Stimulated activated CD8-positive, alpha-beta memory T cell treated with anti-CD3 and anti-CD28 coated beads, Interleukin-4, amount 100 ng/mL, for 1 hour (primary cell): ENCODE measurements at regions not wholly inside any gene's neighbourhood (a gene's known extent, or its start where the extent isn't known, plus 50 kb on each side); places are given as distances from the start of the nearest gene placed in this dataset.
"Not testable (repeated sequence)": the region's sequence is repeated elsewhere in the genome, so short reads cannot be mapped to it uniquely, and the experiment has no call there.

Experiments used
- DNase-seq, 2 donors: peaks; one replicate each; pipeline ENCODE4 v3.0.0-alpha.2; 2020; ENCODE audit warnings: low read depth in 2 of 2, low spot score in 1 of 2

- no peak for DNase-seq
Measured at GRCh38 chr7:4436936-4437335, 245.2 kb upstream of the FOXK1 start.

GRCh38 chr7:4437916-4438315 is 244.2 kb upstream of the FOXK1 start:
- no peak for DNase-seq

- no peak for DNase-seq
Measured at GRCh38 chr7:4438723-4439245, 243.3 kb upstream of the FOXK1 start.

GRCh38 chr7:4439444-4439843 is 242.7 kb upstream of the FOXK1 start:
- DNase-seq: no peak

- DNase-seq: no peak
Measured at GRCh38 chr7:4444106-4444505, 238.0 kb upstream of the FOXK1 start.

GRCh38 chr7:4445777-4446176 is 236.3 kb upstream of the FOXK1 start:
- no peak for DNase-seq

GRCh38 chr7:4449263-4449662 is 232.8 kb upstream of the FOXK1 start:
- no peak for DNase-seq

GRCh38 chr7:4450483-4450882 is 231.6 kb upstream of the FOXK1 start:
- DNase-seq: no peak

- no peak for DNase-seq
Measured at GRCh38 chr7:4460597-4460996, 221.5 kb upstream of the FOXK1 start.

- no peak for DNase-seq
Measured at GRCh38 chr7:4461531-4461930, 220.6 kb upstream of the FOXK1 start.

- no peak for DNase-seq
Measured at GRCh38 chr7:4468320-4469102, 213.6 kb upstream of the FOXK1 start.

- DNase-seq: no peak
Measured at GRCh38 chr7:4470246-4470645, 211.8 kb upstream of the FOXK1 start.

- DNase-seq: no peak
Measured at GRCh38 chr7:4472728-4473127, 209.4 kb upstream of the FOXK1 start.

- no peak for DNase-seq
Measured at GRCh38 chr7:4479367-4480039, 202.6 kb upstream of the FOXK1 start.

- DNase-seq: not testable (repeated sequence)
Measured at GRCh38 chr7:4480131-4480530, 202.0 kb upstream of the FOXK1 start.

GRCh38 chr7:4483851-4484250 is 198.2 kb upstream of the FOXK1 start:
- no peak for DNase-seq

- DNase-seq: no peak
Measured at GRCh38 chr7:4484545-4484944, 197.6 kb upstream of the FOXK1 start.

- DNase-seq: no peak
Measured at GRCh38 chr7:4486907-4487306, 195.2 kb upstream of the FOXK1 start.

GRCh38 chr7:4496911-4497310 is 185.2 kb upstream of the FOXK1 start:
- DNase-seq: not testable (repeated sequence)

- no peak for DNase-seq
Measured at GRCh38 chr7:4500812-4501211, 181.3 kb upstream of the FOXK1 start.

- DNase-seq: not testable (repeated sequence)
Measured at GRCh38 chr7:4507886-4508285, 174.2 kb upstream of the FOXK1 start.

- no peak for DNase-seq
Measured at GRCh38 chr7:4513450-4513849, 168.6 kb upstream of the FOXK1 start.
